Lung (tissue), 11 donors: ENCODE measurements at regions not wholly inside any gene's neighbourhood (a gene's known extent, or its start where the extent isn't known, plus 50 kb on each side); places are given as distances from the start of the nearest gene placed in this dataset.

Experiments
- ATAC-seq: fragments of 200-7000 bp; cut with Tn5 transposase; one replicate; pipeline ENCODE4 v1.9.1; 2020; ENCODE audit warnings: moderate number of reproducible peaks; ENCODE audit not compliant: insufficient read depth, low FRiP score
- DNase-seq, 3 donors: peaks; one replicate each; pipeline ENCODE4 v3.0.0-alpha.2; 2013 to 2017
- H3K27ac ChIP-seq, 2 donors: one replicate each; pipeline ENCODE4 v1.5.1; 2013; ENCODE audit warnings: mild to moderate bottlenecking in 2 of 2, moderate library complexity in 2 of 2, control low read depth in 1 of 2, inconsistent platforms in 1 of 2, low read depth in 1 of 2, low read length in 1 of 2
- H3K27me3 ChIP-seq, 3 donors: one replicate each; pipeline ENCODE4 v1.5.1; 2013; ENCODE audit warnings: low read length in 2 of 3; ENCODE audit not compliant: control insufficient read depth in 3 of 3, insufficient read depth in 3 of 3
- H3K36me3 ChIP-seq, 4 donors: one replicate each; pipeline ENCODE4 v1.5.1; 2013; ENCODE audit warnings: low read length in 4 of 4, mild to moderate bottlenecking in 1 of 4, moderate library complexity in 1 of 4; ENCODE audit not compliant: control insufficient read depth in 4 of 4, insufficient read depth in 4 of 4
- H3K4me1 ChIP-seq, 5 donors: one replicate each; pipeline ENCODE4 v1.5.1; 2013; ENCODE audit warnings: low read length in 5 of 5, mild to moderate bottlenecking in 2 of 5, moderate library complexity in 1 of 5; ENCODE audit not compliant: control insufficient read depth in 5 of 5, insufficient read depth in 5 of 5
- H3K4me3 ChIP-seq: one replicate; pipeline ENCODE4 v1.5.1; 2013; ENCODE audit warnings: mild to moderate bottlenecking, control low read depth, moderate library complexity
- H3K9ac ChIP-seq, 2 donors: one replicate each; pipeline ENCODE4 v1.5.1; 2013; ENCODE audit warnings: low read length in 2 of 2, control low read depth in 1 of 2; ENCODE audit not compliant: insufficient read depth in 1 of 2
- H3K9me3 ChIP-seq, 4 donors: one replicate each; pipeline ENCODE4 v1.5.1; 2013; ENCODE audit warnings: low read length in 3 of 4, mild to moderate bottlenecking in 1 of 4, moderate library complexity in 1 of 4; ENCODE audit not compliant: control insufficient read depth in 4 of 4, insufficient read depth in 3 of 4
- CTCF ChIP-seq: IDR thresholded peaks from 2 replicates; pipeline ENCODE4 v1.5.1; 2012; ENCODE audit warnings: mild to moderate bottlenecking; ENCODE audit errors: control extremely low read depth, extremely low read depth
- WGBS, 2 donors: extraction: QIAGEN DNeasy Blood & Tissue Kit; methylation state at CpG; one replicate each; pipeline ENCODE4 v1.1.7; 2013; 5-methylcytosine and 5-hydroxymethylcytosine counted together
- donor health status: control.
- donor health status: control.
- donor health status: Bipolar disorder and iron deficiency.
- donor health status: healthy.
- donor health status: DM: yes; HTN: yes; CAD: no.

DNA sequence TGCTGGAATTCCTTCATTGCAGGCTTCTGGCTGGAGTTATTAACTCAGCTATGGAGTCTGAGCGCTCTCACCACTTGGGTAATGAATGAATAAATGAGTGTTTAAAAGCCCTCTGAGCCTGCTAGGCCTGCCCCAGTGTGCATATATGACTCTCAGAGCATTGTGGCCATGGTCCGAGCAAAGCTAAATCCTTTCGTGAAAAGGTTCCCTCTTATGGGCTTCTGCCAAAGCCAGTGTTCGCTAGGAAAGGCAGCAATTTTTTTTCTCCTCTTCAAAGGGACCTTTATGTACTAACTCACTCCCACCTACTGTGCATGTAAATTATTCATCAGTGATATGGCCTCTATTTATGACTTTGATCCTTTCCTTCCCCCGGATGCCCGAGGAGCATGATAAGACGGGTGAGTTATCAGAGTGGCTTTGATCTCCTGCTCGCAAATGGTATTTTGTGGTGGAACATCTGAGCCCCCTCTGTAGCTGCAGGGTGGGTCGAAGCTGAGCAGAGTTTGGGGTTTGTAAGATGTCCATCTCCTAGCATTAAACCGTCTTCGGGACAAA, 88.6 kb downstream of the LINC00237 start:
- Histone ChIP-seq H3K36me3 (no peaks in the 10 kb centered on the region), H3K9ac (no peak overlapping the region), H3K27ac (no peak overlapping the region), H3K9me3 (peaks cover 0 to 8% (median 0%) of the 10 kb centered on the region in 4 donors), H3K4me3 (no peak overlapping the region), H3K27me3 (peaks cover 0 to 33% (median 15%) of the 10 kb centered on the region in 3 donors), H3K4me1 (peaks cover 0 to 22% (median 5%) of the 10 kb centered on the region in 5 donors)
- DNase-seq (no peak), ATAC-seq (no peak)
- TF ChIP-seq CTCF: no peak
- WGBS, 2 donors: 43 to 45% methylated on average over 11 of the region's 11 CpGs

GRCh38 chr20:21016751-21017150, 89.4 kb downstream of the LINC00237 start:
- DNase-seq: no peak
- WGBS, 2 donors: 60 to 89% methylated on average over 3 of the region's 3 CpGs
- no peak for ATAC-seq
- no peak for TF ChIP-seq CTCF
- no peak overlapping the region for H3K9ac ChIP-seq
- no peak overlapping the region for H3K4me3 ChIP-seq
- peaks cover 0 to 33% (median 15%) of the 10 kb centered on the region in 3 donors for H3K27me3 ChIP-seq
- no peak overlapping the region for H3K27ac ChIP-seq
- no peaks in the 10 kb centered on the region for H3K36me3 ChIP-seq
- H3K9me3 ChIP-seq: peaks cover 0 to 8% (median 0%) of the 10 kb centered on the region in 4 donors
- H3K4me1 ChIP-seq: peaks cover 0 to 22% (median 5%) of the 10 kb centered on the region in 5 donors

DNA sequence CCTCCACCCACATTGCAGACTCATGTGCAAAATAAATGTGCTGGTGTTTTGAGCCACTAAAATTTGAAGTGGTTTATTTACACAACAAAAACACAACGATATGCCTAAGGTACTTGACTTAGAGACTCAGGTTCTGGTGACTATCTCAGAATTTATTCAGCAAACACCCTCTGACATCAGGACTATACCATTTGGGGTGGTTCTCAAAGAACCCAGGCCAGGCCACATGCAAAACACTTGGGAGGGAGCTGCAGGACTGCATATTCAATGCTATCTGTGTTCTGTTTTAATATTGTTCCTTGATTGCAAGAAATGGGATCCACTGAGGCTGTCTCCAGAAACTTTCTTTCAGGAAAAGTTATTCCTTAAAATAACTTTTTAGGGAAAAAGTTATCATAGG, 91.6 kb downstream of the LINC00237 start:
- DNase-seq: no peak
- H3K36me3 ChIP-seq: no peaks in the 10 kb centered on the region
- no peak for TF ChIP-seq CTCF
- WGBS, 2 donors: 41 to 84% methylated on average over 1 of the region's 1 CpG
- H3K9me3 ChIP-seq: peaks cover 0 to 3% (median 0%) of the 10 kb centered on the region in 4 donors
- peaks cover 0 to under 1% (median 0%) of the 10 kb centered on the region in 5 donors for H3K4me1 ChIP-seq
- peaks cover 0 to 22% (median 1%) of the 10 kb centered on the region in 3 donors for H3K27me3 ChIP-seq
- no peak overlapping the region for H3K9ac ChIP-seq
- no peak overlapping the region for H3K4me3 ChIP-seq
- ATAC-seq: no peak
- H3K27ac ChIP-seq: no peak overlapping the region

- no peak for TF ChIP-seq CTCF
- no peaks in the 10 kb centered on the region for H3K4me1 ChIP-seq
- peaks cover 0 to 3% (median 0%) of the 10 kb centered on the region in 4 donors for H3K9me3 ChIP-seq
- H3K27me3 ChIP-seq: no peaks in the 10 kb centered on the region
- no peak for DNase-seq
- WGBS, 2 donors: 87 to 90% methylated on average over 7 of the region's 7 CpGs
- H3K27ac ChIP-seq: no peak overlapping the region
- H3K4me3 ChIP-seq: no peak overlapping the region
- no peak overlapping the region for H3K9ac ChIP-seq
- no peak for ATAC-seq
- no peaks in the 10 kb centered on the region for H3K36me3 ChIP-seq
Measured at GRCh38 chr20:21008951-21009350, 97.2 kb downstream of the LINC00237 start.
